ENCODE measurements at regions not wholly inside any gene's neighbourhood (a gene's known extent, or its start where the extent isn't known, plus 50 kb on each side); places are given as distances from the start of the nearest gene placed in this dataset.

- TF ChIP-seq REST (IDR thresholded peaks at IDR 0.05; ENCODE audit: low read depth): no peak
- TF ChIP-seq RAD21 (IDR thresholded peaks at IDR 0.05; ENCODE audit: low read depth): no peak
- TF ChIP-seq CEBPB (IDR thresholded peaks at IDR 0.05): no peak
- TF ChIP-seq YY1 (IDR thresholded peaks at IDR 0.05; ENCODE audit: low read depth): no peak
- TF ChIP-seq TCF12 (IDR thresholded peaks at IDR 0.05; ENCODE audit: low read depth): no peak
These were observed 226.3 kb upstream of the FGGY start for GRCh38 chr1:59070610-59071009.

Data from Ishikawa (cell line).